ENCODE measurements at regions not wholly inside any gene's neighbourhood (a gene's known extent, or its start where the extent isn't known, plus 50 kb on each side); places are given as distances from the start of the nearest gene placed in this dataset.
"Not testable (repeated sequence)": the region's sequence is repeated elsewhere in the genome, so short reads cannot be mapped to it uniquely, and the experiment has no call there.

- no peak for DNase-seq (ENCODE audit: low spot score)
Observed at GRCh38 chrX:99413317-99413716, 996.8 kb downstream of the PCDH19 start.

- DNase-seq (ENCODE audit: low spot score), result no peak
Observed at GRCh38 chrX:99398545-99398944, 1011.5 kb downstream of the PCDH19 start.

GRCh38 chrX:99397879-99398278, 1012.2 kb downstream of the PCDH19 start:
- DNase-seq (ENCODE audit: low spot score), result no peak

- DNase-seq (ENCODE audit: low spot score), result no peak
Observed at GRCh38 chrX:99394456-99394855, 1015.6 kb downstream of the PCDH19 start.

GRCh38 chrX:99384594-99385374, 1025.3 kb downstream of the PCDH19 start:
- DNase-seq (ENCODE audit: low spot score), result no peak

- DNase-seq (ENCODE audit: low spot score), result no peak
Observed at GRCh38 chrX:99383786-99384185, 1026.3 kb downstream of the PCDH19 start.

- DNase-seq (ENCODE audit: low spot score), result peak; percentile 7
Observed at GRCh38 chrX:99371976-99372595, 1038.0 kb downstream of the PCDH19 start.

- DNase-seq (ENCODE audit: low spot score), result no peak
Observed at GRCh38 chrX:99353412-99353811, 1056.7 kb downstream of the PCDH19 start.

GRCh38 chrX:99348256-99348655, 1061.8 kb downstream of the PCDH19 start:
- no peak for DNase-seq (ENCODE audit: low spot score)

GRCh38 chrX:99308302-99308701, 1101.8 kb downstream of the PCDH19 start:
- DNase-seq (ENCODE audit: low spot score), result no peak

GRCh38 chrX:99305573-99305972, 1104.5 kb downstream of the PCDH19 start:
- DNase-seq (ENCODE audit: low spot score), result no peak

- peak; percentile 16 for DNase-seq (ENCODE audit: low spot score)
Observed at GRCh38 chrX:99301990-99302389, 1108.1 kb downstream of the PCDH19 start.

GRCh38 chrX:99271641-99272040, 1138.4 kb downstream of the PCDH19 start:
- no peak for DNase-seq (ENCODE audit: low spot score)

- no peak for DNase-seq (ENCODE audit: low spot score)
Observed at GRCh38 chrX:99266255-99266654, 1143.8 kb downstream of the PCDH19 start.

GRCh38 chrX:99248180-99248579, 1161.9 kb downstream of the PCDH19 start:
- DNase-seq (ENCODE audit: low spot score), result no peak

- DNase-seq (ENCODE audit: low spot score), result no peak
Observed at GRCh38 chrX:99242001-99242400, 1168.1 kb downstream of the PCDH19 start.

- not testable (repeated sequence) for DNase-seq (ENCODE audit: low spot score)
Observed at GRCh38 chrX:99234384-99234783, 1175.7 kb downstream of the PCDH19 start.

GRCh38 chrX:99192421-99192820, 1217.7 kb downstream of the PCDH19 start:
- no peak for DNase-seq (ENCODE audit: low spot score)

- DNase-seq (ENCODE audit: low spot score), result no peak
Observed at GRCh38 chrX:99184153-99184552, 1225.9 kb downstream of the PCDH19 start.

- no peak for DNase-seq (ENCODE audit: low spot score)
Observed at GRCh38 chrX:99172958-99173357, 1237.1 kb downstream of the PCDH19 start.

GRCh38 chrX:99142745-99143144, 1267.3 kb downstream of the PCDH19 start:
- DNase-seq (ENCODE audit: low spot score), result peak; percentile 2

GRCh38 chrX:99137488-99137887, 1272.6 kb downstream of the PCDH19 start:
- DNase-seq (ENCODE audit: low spot score), result no peak

- no peak for DNase-seq (ENCODE audit: low spot score)
Observed at GRCh38 chrX:99117011-99117410, 1293.1 kb downstream of the PCDH19 start.

All from H4 (cell line).